Dendritic cell treated with granulocyte-macrophage colony-stimulating factor and Interleukin-4, amounts not matched to agents 40 ng/mL and 50 ng/mL, for 4 days (primary cell): ENCODE measurements at regions not wholly inside any gene's neighbourhood (a gene's known extent, or its start where the extent isn't known, plus 50 kb on each side); places are given as distances from the start of the nearest gene placed in this dataset.

Source experiments
- H3K27ac Mint-ChIP-seq: one replicate; pipeline ENCODE4 v1.8.0; 2022; ENCODE audit warnings: mild to moderate bottlenecking, mixed read lengths
- H3K27me3 Mint-ChIP-seq: one replicate; pipeline ENCODE4 v1.8.0; 2022; ENCODE audit warnings: mild to moderate bottlenecking, mixed read lengths
- H3K36me3 Mint-ChIP-seq: one replicate; pipeline ENCODE4 v1.8.0; 2022; ENCODE audit warnings: low read depth, mixed read lengths
- H3K4me1 Mint-ChIP-seq: one replicate; pipeline ENCODE4 v1.8.0; 2022; ENCODE audit warnings: low read depth, mixed read lengths
- H3K4me3 Mint-ChIP-seq: one replicate; pipeline ENCODE4 v1.8.0; 2022; ENCODE audit warnings: mild to moderate bottlenecking, moderate library complexity, mixed read lengths
- H3K9me3 Mint-ChIP-seq: one replicate; pipeline ENCODE4 v1.8.0; 2022; ENCODE audit warnings: mixed read lengths
- intact Hi-C: fragments of 100-400 bp; cut with micrococcal nuclease; formaldehyde crosslinking; loops from one replicate; pipeline ENCODE4 v1.15.0; 2022

DNA sequence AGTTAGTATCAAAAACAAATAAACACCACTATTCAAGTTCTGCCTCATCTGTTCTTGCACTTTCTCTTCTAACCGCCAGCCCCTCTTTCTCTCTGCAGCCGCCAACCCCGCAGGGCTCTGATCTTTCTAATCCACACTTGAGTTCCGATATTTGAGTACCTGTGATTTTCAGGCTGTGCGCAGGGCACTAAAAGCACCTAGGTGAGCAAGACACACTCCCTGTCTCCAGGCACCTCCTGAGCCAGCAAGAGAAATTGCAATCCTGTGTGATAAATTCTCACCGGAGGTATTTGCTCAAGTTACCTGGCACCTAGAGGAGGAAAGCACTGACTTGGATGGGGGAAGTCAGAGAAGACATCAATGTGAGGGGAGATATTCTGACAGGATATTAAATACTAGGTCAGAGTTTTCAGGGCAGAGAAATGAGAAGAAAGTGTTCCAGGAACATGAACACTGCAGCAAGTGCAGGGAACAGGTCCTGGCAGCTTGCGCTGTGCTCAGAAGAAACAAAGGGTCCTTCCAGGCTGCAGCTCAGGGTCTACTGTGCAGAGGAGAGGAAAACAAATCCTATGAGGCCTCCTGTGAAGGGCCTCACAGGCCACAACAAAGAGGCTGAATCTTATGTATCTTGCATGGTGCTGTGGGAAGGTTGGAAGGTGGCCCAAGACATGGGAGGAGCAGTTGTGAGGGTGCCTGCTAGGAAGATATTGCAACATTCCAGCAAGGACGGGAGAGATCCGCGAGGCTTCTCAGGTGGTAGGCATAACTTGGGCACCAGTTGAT lies 568.7 kb upstream of the MGMT start:
- Mint-ChIP-seq H3K4me3 (no peak overlapping the region), H3K27me3 (no peaks in the 10 kb centered on the region), H3K4me1 (no peaks in the 10 kb centered on the region), H3K27ac (no peak overlapping the region), H3K36me3 (no peaks in the 10 kb centered on the region), H3K9me3 (no peaks in the 10 kb centered on the region)
- intact Hi-C loops = no loop called here

DNA sequence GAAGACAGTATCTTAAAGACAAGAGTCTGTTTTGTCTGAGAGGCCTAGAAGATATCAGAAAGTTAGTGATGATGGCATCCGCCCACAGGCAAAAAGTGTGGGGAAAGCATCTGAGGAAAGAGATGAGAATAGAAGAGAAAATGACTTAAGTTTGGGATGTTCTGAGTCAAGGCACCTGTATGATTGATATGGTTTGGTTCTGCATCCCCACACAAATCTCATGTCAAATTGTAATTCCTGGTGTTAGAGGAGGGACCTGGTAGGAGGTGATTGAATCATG lies 568.2 kb upstream of the MGMT start:
- no peaks in the 10 kb centered on the region for H3K9me3 Mint-ChIP-seq
- no peak overlapping the region for H3K4me3 Mint-ChIP-seq
- H3K27me3 Mint-ChIP-seq = no peaks in the 10 kb centered on the region
- no peaks in the 10 kb centered on the region for H3K4me1 Mint-ChIP-seq
- H3K27ac Mint-ChIP-seq = no peak overlapping the region
- no peaks in the 10 kb centered on the region for H3K36me3 Mint-ChIP-seq
- intact Hi-C loops = no loop called here

DNA sequence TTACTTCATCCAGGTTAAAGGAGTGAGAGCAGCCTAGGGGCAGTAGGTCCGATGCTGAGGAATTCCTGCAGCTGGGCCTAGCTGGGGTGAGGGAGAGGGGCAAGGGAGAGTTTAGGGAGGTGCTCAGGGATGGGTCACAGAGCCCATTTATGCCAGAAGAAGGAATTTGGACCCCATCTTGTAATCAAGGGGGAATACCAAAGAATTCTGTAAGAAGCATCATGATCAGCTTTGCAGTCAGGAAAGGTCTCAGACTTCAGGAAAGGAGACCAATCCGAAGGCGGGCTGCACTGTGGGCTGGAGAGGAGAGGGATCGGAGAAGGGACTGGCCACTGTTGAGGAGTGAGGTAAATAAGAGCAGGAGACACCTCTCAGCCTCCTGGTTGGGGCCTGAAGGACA lies 566.6 kb upstream of the MGMT start:
- H3K27me3 Mint-ChIP-seq = no peaks in the 10 kb centered on the region
- H3K9me3 Mint-ChIP-seq = no peaks in the 10 kb centered on the region
- no peaks in the 10 kb centered on the region for H3K36me3 Mint-ChIP-seq
- intact Hi-C loops = no loop called here
- H3K4me1 Mint-ChIP-seq = no peaks in the 10 kb centered on the region
- H3K27ac Mint-ChIP-seq = no peak overlapping the region
- no peak overlapping the region for H3K4me3 Mint-ChIP-seq

DNA sequence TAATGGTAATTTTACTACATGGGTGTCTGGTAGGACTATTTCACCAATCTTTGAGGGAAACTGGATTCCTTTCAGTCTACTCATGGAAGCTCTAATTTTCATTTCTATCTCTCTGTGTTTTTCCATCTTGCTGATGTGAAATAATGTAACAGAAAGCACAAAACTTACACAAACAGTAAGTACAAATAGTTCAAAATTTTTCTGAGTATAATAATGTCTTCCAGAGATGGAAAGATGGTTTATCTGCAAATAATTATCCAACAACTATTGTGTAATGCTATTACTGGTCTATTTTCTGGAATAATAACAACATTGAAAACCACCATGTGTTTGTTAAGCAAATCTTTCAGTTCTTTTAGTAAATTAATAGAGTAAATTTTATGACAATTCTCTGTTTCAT lies 565.8 kb upstream of the MGMT start:
- H3K27me3 Mint-ChIP-seq = no peaks in the 10 kb centered on the region
- no peaks in the 10 kb centered on the region for H3K36me3 Mint-ChIP-seq
- no peaks in the 10 kb centered on the region for H3K9me3 Mint-ChIP-seq
- H3K4me1 Mint-ChIP-seq = no peaks in the 10 kb centered on the region
- no peak overlapping the region for H3K4me3 Mint-ChIP-seq
- no peak overlapping the region for H3K27ac Mint-ChIP-seq
- intact Hi-C loops = no loop called here

DNA sequence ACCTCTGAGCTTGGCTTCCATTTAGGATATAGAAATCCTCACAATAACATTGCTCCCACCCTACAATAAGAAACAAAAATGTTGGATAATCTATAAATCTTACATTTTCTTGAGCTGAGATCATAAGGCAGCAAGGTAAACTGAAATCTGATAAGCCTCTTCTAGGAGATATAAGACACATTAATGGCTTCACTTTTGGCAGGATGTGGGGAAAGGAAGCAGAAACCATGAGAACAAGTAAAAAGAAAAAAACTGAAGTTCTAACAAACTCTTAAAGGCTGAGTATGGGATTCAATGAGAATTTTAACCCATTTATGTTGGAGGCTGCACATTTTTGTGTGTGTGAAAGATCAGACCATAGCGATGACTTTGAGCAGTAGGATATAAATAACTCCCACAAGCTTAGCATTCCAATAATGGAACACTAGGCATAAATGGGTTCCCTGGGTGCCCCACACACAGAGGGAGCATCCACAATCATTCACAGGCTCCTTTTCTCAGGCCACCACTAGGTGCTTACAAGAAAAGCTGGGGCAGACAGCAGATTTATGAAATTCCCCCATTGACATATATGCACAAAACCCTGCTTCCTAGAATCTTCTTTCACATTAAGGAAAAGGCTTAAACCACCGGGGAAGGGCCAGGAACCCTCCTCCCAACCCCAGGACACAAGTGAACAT lies 564.9 kb upstream of the MGMT start:
- H3K27ac Mint-ChIP-seq = no peak overlapping the region
- intact Hi-C loops = no loop called here
- no peak overlapping the region for H3K4me3 Mint-ChIP-seq
- no peaks in the 10 kb centered on the region for H3K9me3 Mint-ChIP-seq
- H3K27me3 Mint-ChIP-seq = no peaks in the 10 kb centered on the region
- H3K4me1 Mint-ChIP-seq = no peaks in the 10 kb centered on the region
- no peaks in the 10 kb centered on the region for H3K36me3 Mint-ChIP-seq

DNA sequence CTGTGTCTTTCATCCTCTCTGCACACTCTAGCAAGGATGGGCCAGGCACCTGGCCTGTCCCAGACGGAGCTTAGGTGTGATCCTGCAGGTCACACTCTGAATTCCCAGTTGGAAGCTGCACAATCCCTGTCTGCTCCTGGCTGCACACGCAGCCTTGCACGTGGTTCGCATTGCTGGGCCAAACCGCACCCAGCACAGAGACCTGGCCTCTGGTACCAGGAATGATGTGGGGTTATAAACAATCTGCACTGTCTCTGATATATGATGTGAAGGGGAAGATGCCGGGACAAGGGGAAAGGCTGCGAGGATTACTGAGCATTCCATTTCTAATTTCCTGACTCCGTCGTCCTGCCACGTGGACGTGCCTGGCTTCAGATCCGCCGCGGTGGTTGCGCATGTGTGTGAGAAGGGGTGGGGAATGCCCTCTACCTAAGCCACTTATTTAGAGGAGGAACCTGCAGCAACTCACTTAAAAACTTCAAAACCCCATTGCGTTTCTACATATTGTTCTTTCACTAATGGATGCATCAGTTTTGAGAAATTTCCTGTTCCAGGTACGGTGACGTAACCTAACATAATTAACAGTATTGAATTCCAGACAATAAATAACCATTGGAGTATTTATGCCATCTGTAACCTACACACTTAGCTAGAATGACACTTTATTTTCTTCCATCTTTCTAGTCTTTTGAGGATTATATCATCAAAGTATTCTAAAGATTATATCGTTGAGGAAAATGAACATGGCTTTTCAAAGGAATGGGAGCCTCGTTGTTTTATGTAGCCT lies 559.7 kb upstream of the MGMT start:
- no peaks in the 10 kb centered on the region for H3K36me3 Mint-ChIP-seq
- no peaks in the 10 kb centered on the region for H3K9me3 Mint-ChIP-seq
- H3K27ac Mint-ChIP-seq = no peak overlapping the region
- H3K4me1 Mint-ChIP-seq = peaks cover 4% of the 10 kb centered on the region
- H3K27me3 Mint-ChIP-seq = no peaks in the 10 kb centered on the region
- intact Hi-C loops = no loop called here
- no peak overlapping the region for H3K4me3 Mint-ChIP-seq

DNA sequence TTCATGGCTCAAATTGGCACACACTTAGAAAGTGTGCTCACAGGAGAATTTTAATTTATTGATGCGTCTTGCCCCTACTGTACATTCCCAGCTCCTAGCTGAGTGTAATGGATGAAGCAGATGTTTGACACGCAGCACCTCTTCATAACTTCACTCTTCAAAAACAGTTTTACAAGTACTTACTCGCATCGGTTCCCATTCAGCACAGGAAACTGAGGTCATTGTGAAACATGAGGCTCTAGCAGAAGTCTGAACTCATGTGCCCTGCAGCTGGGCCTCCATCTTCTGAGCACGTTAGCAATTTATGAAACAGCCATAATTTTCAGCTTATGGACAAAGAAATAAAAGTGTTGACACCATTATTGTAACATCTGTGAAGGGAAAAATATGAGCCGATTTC lies 558.9 kb upstream of the MGMT start:
- H3K27ac Mint-ChIP-seq = no peak overlapping the region
- H3K4me1 Mint-ChIP-seq = peaks cover 4% of the 10 kb centered on the region
- H3K36me3 Mint-ChIP-seq = no peaks in the 10 kb centered on the region

DNA sequence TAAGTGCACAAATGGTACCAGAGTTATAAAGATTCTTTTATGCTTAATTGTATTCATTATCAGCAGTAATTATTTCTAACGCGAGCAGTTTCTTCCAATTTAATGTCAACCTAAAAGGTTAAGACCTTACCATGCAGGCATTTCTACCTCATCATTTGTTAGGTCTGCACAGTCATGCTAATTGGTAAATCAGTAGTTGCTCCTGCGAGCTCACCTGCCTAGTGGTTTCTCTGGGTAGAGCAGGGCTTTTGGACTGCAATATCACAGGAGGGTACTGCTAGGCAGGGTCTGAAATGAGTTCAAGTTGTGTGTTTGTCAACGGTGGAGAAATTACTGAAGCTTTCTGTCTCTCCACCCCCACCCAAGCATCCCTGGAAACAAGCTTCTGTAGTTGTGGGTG lies 558.5 kb upstream of the MGMT start:
- Mint-ChIP-seq H3K27ac (no peak overlapping the region), H3K36me3 (no peaks in the 10 kb centered on the region), H3K9me3 (no peaks in the 10 kb centered on the region), H3K4me3 (no peak overlapping the region), H3K4me1 (peaks cover 4% of the 10 kb centered on the region), H3K27me3 (no peaks in the 10 kb centered on the region)
- intact Hi-C loops = no loop called here

More for the DNA sequence above, 558.9 kb upstream of the MGMT start:
- no peak overlapping the region for H3K4me3 Mint-ChIP-seq
- intact Hi-C loops = no loop called here
- no peaks in the 10 kb centered on the region for H3K27me3 Mint-ChIP-seq
- H3K9me3 Mint-ChIP-seq = no peaks in the 10 kb centered on the region

DNA sequence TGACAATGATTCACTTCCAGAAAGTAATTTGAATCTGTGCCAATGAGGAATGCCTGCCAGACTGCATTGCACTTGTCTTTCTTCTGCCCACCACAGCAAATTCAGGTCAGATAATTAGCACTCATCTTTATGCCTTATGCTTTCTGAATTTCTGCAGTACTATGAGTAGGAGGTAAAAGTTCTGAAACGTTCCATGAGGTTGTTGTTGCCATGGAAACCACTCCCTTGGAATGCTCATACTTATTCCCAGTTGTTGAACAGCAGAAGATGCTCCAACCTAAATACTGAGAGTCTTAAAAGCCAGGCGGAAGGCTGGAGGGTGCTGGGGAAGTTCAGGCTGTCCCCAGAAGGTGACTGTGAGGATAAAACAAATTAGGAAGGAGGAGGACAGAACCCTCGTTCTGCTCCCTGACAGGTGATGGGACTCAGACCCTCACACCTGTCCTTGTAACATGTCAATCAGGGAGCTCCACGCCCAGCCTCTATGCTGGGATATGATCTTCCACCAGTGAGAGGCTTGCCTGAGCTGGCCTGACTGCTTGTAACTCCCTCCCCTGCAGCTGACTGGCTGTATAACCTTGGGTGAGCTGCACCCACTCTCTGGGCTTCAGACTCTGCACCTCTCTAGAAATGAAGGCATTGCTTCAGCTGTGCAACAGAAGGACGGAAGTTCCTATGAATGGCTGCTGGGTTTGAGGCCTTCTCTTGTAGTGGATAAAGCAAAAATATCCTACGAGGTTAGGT lies 554.3 kb upstream of the MGMT start:
- H3K4me1 Mint-ChIP-seq = peaks cover 4% of the 10 kb centered on the region

DNA sequence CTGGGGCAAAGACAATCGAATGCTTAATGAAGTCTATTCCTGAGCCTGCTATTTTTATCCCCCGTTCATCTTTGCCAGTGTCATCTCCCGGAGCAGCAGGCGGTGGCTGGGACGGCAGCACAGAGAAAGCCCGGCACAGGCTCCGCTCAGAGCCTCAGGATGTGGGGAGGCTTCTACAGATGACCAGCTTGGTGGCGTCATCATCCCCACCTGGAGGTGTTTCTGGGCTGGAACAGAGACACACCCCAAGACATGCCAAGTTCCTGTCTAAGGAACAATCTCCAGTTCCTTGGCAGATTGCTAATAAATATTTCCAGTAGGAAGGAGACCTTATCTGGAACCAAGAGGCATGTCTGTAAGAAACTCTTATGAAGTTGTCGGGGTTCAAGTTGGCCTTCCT lies 552.4 kb upstream of the MGMT start:
- intact Hi-C loops = no loop called here
- H3K9me3 Mint-ChIP-seq = no peaks in the 10 kb centered on the region
- no peak overlapping the region for H3K4me3 Mint-ChIP-seq
- no peak overlapping the region for H3K27ac Mint-ChIP-seq
- H3K36me3 Mint-ChIP-seq = no peaks in the 10 kb centered on the region
- H3K4me1 Mint-ChIP-seq = no peaks in the 10 kb centered on the region
- no peaks in the 10 kb centered on the region for H3K27me3 Mint-ChIP-seq

More for the DNA sequence above, 554.3 kb upstream of the MGMT start:
- Mint-ChIP-seq H3K36me3 (no peaks in the 10 kb centered on the region), H3K27ac (no peak overlapping the region), H3K4me3 (no peak overlapping the region), H3K9me3 (no peaks in the 10 kb centered on the region), H3K27me3 (no peaks in the 10 kb centered on the region)
- intact Hi-C loops = no loop called here

DNA sequence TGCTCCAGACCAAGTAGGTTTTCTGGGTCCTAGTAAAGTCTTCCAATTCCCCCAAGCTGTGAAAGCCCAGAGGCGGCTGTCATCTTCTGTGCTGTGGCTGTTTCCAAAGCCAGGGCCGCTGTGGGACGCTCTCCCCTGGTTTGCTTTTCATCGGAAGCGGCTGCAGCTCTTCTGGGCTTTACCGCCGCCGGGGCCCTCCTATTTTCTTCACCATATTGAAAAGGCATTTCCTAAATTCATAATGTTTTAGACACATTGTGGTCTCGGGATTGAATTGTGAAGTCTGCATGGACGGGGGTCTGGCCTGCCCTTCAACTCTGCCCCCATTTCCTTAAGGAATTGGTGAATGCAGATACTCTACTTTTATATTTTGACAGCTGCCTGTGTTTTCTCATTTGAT lies 551.4 kb upstream of the MGMT start:
- no peaks in the 10 kb centered on the region for H3K9me3 Mint-ChIP-seq
- no peaks in the 10 kb centered on the region for H3K27me3 Mint-ChIP-seq
- no peak overlapping the region for H3K27ac Mint-ChIP-seq
- no peak overlapping the region for H3K4me3 Mint-ChIP-seq
- no peaks in the 10 kb centered on the region for H3K4me1 Mint-ChIP-seq
- intact Hi-C loops = no loop called here
- no peaks in the 10 kb centered on the region for H3K36me3 Mint-ChIP-seq

DNA sequence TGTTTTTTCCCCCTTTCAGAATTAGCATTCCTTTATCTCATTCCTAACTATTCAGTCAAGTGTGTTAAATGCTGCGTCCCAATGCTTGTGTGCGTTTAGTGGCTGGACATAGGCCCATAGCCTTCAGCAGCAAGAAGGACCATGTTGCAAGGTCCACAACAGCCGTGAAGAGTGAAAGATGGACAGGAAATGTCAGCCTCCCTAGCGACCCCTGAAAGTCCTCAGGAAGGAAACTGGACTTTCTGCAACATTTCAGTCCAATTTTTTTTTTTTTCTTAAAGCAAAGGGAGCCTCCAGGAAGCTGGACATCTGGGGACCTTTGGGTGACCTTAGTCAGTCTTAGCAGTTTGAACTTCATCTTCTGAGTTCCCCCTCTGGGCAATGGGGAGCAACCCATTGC lies 550.7 kb upstream of the MGMT start:
- intact Hi-C loops = no loop called here
- no peaks in the 10 kb centered on the region for H3K36me3 Mint-ChIP-seq

DNA sequence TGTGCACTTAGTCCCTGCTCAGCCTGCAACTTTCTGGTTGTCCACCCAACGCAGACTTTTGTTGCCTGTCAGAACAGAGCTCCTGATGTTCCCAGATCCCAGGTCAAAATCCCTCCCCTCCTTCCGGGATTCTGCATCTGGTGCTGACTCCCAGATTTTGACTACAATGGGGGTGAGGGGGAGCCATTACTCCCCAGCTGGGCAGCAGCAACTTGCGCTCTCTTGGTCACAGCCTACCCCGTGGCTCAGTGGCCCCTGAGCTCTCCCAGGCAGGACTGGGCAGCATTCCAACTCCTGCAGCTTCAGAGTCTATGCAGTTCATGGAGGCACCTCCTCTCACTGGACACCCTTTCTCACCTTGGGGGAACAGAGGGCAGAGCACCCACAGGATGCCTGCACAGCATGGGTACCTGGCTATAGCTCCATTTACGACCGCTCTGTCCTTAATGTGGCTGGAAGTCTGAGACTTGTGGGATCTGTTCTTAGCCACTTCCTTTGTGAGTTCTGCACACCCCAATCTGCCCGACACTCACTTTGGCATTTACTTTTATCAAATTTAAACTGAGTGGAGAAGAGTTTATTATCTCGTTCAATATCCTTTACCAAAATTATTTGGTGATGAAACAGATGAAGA lies 545.5 kb upstream of the MGMT start:
- Mint-ChIP-seq H3K9me3 (no peaks in the 10 kb centered on the region), H3K4me1 (no peaks in the 10 kb centered on the region), H3K27ac (no peak overlapping the region), H3K36me3 (no peaks in the 10 kb centered on the region), H3K27me3 (no peaks in the 10 kb centered on the region), H3K4me3 (no peak overlapping the region)
- intact Hi-C loops = no loop called here

More for the DNA sequence above, 550.7 kb upstream of the MGMT start:
- Mint-ChIP-seq H3K27ac (no peak overlapping the region), H3K4me1 (no peaks in the 10 kb centered on the region), H3K9me3 (no peaks in the 10 kb centered on the region), H3K4me3 (no peak overlapping the region), H3K27me3 (no peaks in the 10 kb centered on the region)
